ENCODE measurements at regions not wholly inside any gene's neighbourhood (a gene's known extent, or its start where the extent isn't known, plus 50 kb on each side); places are given as distances from the start of the nearest gene placed in this dataset.

DNA sequence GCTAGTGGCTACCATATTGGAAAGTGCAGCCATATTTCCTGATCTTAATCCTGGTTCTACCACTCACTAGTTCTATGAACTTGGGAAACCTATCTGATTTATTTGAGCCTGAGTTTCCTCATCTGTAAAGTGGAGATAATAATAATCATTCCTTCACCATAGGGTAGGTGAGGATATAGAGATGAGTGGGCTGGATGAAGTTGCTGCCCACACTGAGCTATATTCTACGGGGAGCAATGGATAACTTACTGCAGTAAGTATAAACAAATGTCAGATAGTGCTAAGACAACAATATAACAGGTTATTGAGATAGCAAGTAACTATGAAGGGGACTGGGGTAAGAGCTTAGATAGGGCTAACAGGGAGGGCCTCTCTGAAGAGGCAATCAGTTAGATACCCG, 251.5 kb upstream of the ADAMTS9 start:
- no peak overlapping the region for H3K9ac ChIP-seq (ENCODE audit: low read length)
- H3K4me1 ChIP-seq (ENCODE audit: control insufficient read depth, insufficient read depth, low read length) = peaks cover 2% of the 10 kb centered on the region
- no peak overlapping the region for H3K4me3 ChIP-seq (ENCODE audit: low read length)
- H3K36me3 ChIP-seq (ENCODE audit: control insufficient read depth, insufficient read depth, low read length) = no peaks in the 10 kb centered on the region
- H3K27me3 ChIP-seq (ENCODE audit: control insufficient read depth, insufficient read depth, low read length) = no peaks in the 10 kb centered on the region
- H3K27ac ChIP-seq (ENCODE audit: low read depth, low read length) = no peak overlapping the region

DNA sequence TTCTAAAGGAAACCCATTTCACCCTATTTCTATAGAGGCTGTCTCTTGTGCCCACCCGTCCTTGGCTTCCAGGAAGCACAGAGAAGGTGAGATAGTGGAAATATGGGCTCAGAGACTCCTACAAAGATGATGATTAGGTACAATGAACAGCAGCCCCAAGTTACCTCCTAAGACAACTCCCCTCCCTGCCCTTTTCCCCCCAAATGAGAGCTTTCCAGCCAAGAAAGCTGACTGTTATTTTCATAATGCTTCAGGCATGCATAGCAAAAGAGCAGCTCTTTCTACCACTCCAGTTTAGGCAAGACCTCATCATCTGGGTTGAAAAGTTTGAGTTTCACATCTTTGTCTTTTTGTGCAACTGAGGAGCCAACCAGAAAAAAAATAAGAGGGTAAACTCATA, 248.8 kb upstream of the ADAMTS9 start:
- H3K4me3 ChIP-seq (ENCODE audit: low read length) = no peak overlapping the region
- H3K27me3 ChIP-seq (ENCODE audit: control insufficient read depth, insufficient read depth, low read length) = no peaks in the 10 kb centered on the region
- no peaks in the 10 kb centered on the region for H3K36me3 ChIP-seq (ENCODE audit: control insufficient read depth, insufficient read depth, low read length)
- H3K4me1 ChIP-seq (ENCODE audit: control insufficient read depth, insufficient read depth, low read length) = peaks cover 2% of the 10 kb centered on the region
- H3K27ac ChIP-seq (ENCODE audit: low read depth, low read length) = no peak overlapping the region
- H3K9ac ChIP-seq (ENCODE audit: low read length) = no peak overlapping the region

DNA sequence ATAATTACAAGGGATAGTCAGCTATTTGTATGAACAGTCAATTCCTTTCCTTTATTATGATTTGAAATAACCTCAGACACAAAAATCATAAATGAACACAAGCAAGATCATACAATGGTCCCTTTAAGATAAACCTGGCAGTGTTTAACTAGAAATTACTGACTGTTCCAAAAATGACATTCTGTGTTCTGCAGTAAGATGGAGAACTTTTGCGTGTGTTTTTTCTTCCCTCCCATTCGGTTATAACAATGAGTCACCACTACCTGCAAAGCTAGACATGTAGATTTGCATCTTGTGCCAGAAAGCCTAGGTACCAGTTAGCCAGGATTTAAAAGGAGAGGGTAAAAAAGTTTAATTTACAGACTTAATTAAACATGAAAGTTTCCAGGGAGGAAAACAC, 248.2 kb upstream of the ADAMTS9 start:
- Histone ChIP-seq H3K4me3 (ENCODE audit: low read length) (no peak overlapping the region), H3K27me3 (ENCODE audit: control insufficient read depth, insufficient read depth, low read length) (no peaks in the 10 kb centered on the region), H3K27ac (ENCODE audit: low read depth, low read length) (no peak overlapping the region), H3K9ac (ENCODE audit: low read length) (no peak overlapping the region), H3K36me3 (ENCODE audit: control insufficient read depth, insufficient read depth, low read length) (no peaks in the 10 kb centered on the region), H3K4me1 (ENCODE audit: control insufficient read depth, insufficient read depth, low read length) (peaks cover 2% of the 10 kb centered on the region)

DNA sequence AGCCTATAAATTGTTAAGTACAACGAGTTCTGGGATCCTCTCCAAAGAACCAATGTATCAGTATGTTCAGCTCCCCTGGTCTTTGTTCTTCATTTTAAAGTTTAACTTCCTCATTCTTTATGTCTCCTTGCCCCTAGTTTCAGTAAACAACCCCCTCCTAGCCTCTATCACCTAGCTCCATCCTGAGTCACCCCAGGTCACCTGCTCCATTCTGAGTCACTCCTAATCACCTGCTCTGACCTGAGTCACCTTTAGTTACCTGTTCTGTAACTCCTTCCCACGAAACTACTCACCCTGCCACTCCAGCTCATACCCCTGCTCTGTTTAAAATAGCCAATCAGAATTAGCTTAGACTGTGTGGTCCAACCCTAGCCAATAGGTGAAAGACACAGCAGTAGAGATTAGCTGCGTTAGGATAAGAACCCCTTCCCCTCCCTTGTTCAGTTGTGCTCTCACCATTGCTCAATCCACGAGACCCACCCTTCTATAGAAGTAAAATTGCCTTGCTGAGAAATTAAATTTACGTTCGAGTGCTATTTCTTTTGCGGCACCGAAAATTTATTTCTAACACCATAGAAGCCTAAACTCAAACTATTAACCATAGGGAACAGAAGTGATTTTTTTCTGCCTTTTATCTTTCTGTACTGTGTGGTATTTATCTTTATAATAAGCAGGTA, 245.0 kb upstream of the ADAMTS9 start:
- Histone ChIP-seq H3K9ac (ENCODE audit: low read length) (no peak overlapping the region), H3K27ac (ENCODE audit: low read depth, low read length) (no peak overlapping the region), H3K36me3 (ENCODE audit: control insufficient read depth, insufficient read depth, low read length) (no peaks in the 10 kb centered on the region), H3K4me3 (ENCODE audit: low read length) (no peak overlapping the region), H3K27me3 (ENCODE audit: control insufficient read depth, insufficient read depth, low read length) (no peaks in the 10 kb centered on the region), H3K4me1 (ENCODE audit: control insufficient read depth, insufficient read depth, low read length) (peaks cover 2% of the 10 kb centered on the region)

DNA sequence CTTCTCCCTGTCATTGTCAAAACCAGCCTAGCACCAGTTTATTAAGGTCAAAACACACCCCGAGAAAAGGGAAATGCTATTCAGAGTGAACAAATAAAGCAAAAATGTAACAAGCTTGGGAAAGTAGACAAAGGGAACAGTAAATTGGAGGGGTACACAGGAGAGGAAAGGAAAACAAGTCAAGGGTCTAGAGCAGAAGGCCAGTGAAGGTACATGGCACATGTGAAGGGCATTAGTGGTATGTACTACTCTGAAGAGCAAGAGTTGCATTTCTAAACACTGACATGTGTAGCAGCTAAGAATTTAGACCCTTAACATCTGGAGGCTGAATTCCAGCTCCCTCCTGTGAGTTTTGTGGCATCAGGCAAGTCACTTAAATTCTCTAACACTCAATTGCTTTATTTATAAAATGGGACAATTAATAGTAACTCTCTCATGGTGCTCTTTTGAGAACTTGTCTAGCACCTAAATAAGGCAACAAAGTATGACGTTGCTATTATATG, 244.3 kb upstream of the ADAMTS9 start:
- Histone ChIP-seq H3K4me1 (ENCODE audit: control insufficient read depth, insufficient read depth, low read length) (peaks cover 2% of the 10 kb centered on the region), H3K9ac (ENCODE audit: low read length) (no peak overlapping the region), H3K36me3 (ENCODE audit: control insufficient read depth, insufficient read depth, low read length) (no peaks in the 10 kb centered on the region), H3K27ac (ENCODE audit: low read depth, low read length) (no peak overlapping the region), H3K27me3 (ENCODE audit: control insufficient read depth, insufficient read depth, low read length) (no peaks in the 10 kb centered on the region), H3K4me3 (ENCODE audit: low read length) (no peak overlapping the region)

DNA sequence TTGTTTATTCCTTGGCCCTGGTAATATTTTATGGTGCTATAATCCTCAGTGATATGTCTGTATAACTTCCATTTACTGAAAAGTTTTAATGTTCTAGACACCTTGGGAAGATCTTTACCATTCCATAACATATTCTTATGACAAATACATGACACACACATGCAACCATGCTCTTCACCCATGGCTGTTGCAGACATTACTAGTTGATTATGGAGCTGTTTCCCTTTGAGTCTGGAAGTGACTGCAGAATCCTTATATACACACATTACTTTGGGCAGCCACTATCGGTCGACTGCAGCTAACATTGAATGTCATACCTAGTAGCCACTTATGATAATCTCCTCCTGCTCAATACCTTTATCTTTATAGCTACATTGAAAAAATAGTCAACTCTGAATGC, 243.1 kb upstream of the ADAMTS9 start:
- H3K9ac ChIP-seq (ENCODE audit: low read length) = no peak overlapping the region
- peaks cover 2% of the 10 kb centered on the region for H3K4me1 ChIP-seq (ENCODE audit: control insufficient read depth, insufficient read depth, low read length)
- no peaks in the 10 kb centered on the region for H3K36me3 ChIP-seq (ENCODE audit: control insufficient read depth, insufficient read depth, low read length)
- no peaks in the 10 kb centered on the region for H3K27me3 ChIP-seq (ENCODE audit: control insufficient read depth, insufficient read depth, low read length)
- H3K27ac ChIP-seq (ENCODE audit: low read depth, low read length) = no peak overlapping the region
- H3K4me3 ChIP-seq (ENCODE audit: low read length) = no peak overlapping the region

DNA sequence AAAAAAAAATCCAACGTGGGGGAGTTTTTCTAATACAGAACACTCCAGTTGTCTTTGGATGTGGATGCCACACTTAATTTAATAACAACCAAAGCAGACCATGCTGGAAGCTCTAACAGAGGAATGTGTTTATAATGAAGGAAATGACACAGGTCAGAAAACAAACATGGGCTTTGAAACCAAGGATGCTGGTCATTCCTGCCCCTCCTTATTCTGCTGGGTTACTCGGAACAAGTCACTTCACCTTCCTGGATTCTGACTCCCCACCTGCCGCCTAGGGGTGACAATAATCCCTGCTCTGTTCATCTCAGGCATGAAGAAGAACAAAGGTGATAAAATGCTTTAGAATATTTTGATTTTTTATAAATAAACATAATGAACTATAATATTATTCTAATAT, 240.9 kb upstream of the ADAMTS9 start:
- Histone ChIP-seq H3K36me3 (ENCODE audit: control insufficient read depth, insufficient read depth, low read length) (no peaks in the 10 kb centered on the region), H3K4me3 (ENCODE audit: low read length) (no peak overlapping the region), H3K9ac (ENCODE audit: low read length) (no peak overlapping the region), H3K27ac (ENCODE audit: low read depth, low read length) (no peak overlapping the region), H3K4me1 (ENCODE audit: control insufficient read depth, insufficient read depth, low read length) (no peaks in the 10 kb centered on the region), H3K27me3 (ENCODE audit: control insufficient read depth, insufficient read depth, low read length) (no peaks in the 10 kb centered on the region)

DNA sequence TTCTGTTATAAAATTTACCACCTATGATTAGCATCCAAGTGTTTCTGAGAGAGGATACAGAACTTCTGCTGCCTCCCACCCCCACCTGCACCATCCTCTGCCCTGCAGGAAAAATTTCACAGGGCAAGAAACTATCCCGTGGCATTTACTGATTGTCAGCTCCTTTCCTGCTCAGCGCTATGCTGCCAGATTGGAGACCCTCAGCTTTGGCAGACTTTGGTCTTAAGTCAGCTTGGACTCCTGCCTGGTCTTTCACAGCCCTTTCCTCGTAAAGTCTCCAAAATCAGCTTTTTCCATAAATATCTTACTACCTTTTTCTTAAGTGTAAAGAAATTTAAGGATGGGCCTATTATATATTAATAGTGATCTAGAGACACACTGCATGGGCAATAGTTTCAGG, 239.9 kb upstream of the ADAMTS9 start:
- no peak overlapping the region for H3K9ac ChIP-seq (ENCODE audit: low read length)
- H3K27me3 ChIP-seq (ENCODE audit: control insufficient read depth, insufficient read depth, low read length) = no peaks in the 10 kb centered on the region
- H3K36me3 ChIP-seq (ENCODE audit: control insufficient read depth, insufficient read depth, low read length) = no peaks in the 10 kb centered on the region
- H3K4me1 ChIP-seq (ENCODE audit: control insufficient read depth, insufficient read depth, low read length) = no peaks in the 10 kb centered on the region
- no peak overlapping the region for H3K4me3 ChIP-seq (ENCODE audit: low read length)
- no peak overlapping the region for H3K27ac ChIP-seq (ENCODE audit: low read depth, low read length)

DNA sequence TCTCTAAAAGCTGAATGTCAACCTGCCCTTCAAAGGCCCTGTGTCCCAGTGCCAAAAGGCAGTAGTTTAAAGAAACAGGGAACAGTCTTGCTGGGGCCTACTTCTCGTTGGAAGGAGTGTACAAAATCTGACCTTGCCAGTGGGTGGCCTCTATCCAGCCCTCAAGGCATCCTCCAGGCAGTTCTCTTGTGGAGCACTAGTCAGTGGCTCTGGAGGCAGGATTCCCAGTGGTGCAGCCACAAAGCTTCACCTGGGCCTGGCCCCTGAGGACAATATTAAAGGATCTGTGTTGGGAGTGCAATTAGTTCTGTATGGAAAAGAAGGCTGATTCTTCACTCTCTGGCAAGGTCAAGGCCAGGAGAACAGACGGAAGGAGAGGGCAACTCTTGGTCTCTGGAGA, 237.8 kb upstream of the ADAMTS9 start:
- Histone ChIP-seq H3K27ac (ENCODE audit: low read depth, low read length) (no peak overlapping the region), H3K4me1 (ENCODE audit: control insufficient read depth, insufficient read depth, low read length) (no peaks in the 10 kb centered on the region), H3K36me3 (ENCODE audit: control insufficient read depth, insufficient read depth, low read length) (no peaks in the 10 kb centered on the region), H3K27me3 (ENCODE audit: control insufficient read depth, insufficient read depth, low read length) (no peaks in the 10 kb centered on the region), H3K9ac (ENCODE audit: low read length) (no peak overlapping the region), H3K4me3 (ENCODE audit: low read length) (no peak overlapping the region)

DNA sequence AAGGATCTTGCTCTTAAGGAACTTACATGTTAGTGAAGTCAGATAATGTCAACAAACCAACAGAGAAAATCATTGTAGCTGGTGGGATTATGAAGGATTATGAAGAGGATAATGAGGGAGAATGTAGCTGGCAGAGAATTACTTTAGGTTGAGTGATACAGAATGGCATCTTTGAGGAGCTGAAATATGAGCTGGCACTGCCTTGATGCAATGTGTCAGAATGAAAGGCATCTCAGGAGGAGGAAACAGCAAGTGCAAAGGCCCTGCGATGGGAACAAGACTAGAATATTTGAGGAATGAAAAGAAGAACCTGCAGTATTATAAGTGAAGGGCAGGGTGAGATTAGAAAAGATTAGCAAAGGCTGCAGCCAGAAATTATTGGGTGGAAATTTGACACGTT, 237.2 kb upstream of the ADAMTS9 start:
- H3K4me1 ChIP-seq (ENCODE audit: control insufficient read depth, insufficient read depth, low read length) = no peaks in the 10 kb centered on the region
- H3K9ac ChIP-seq (ENCODE audit: low read length) = no peak overlapping the region
- no peaks in the 10 kb centered on the region for H3K36me3 ChIP-seq (ENCODE audit: control insufficient read depth, insufficient read depth, low read length)
- H3K4me3 ChIP-seq (ENCODE audit: low read length) = no peak overlapping the region
- H3K27ac ChIP-seq (ENCODE audit: low read depth, low read length) = no peak overlapping the region
- H3K27me3 ChIP-seq (ENCODE audit: control insufficient read depth, insufficient read depth, low read length) = no peaks in the 10 kb centered on the region

DNA sequence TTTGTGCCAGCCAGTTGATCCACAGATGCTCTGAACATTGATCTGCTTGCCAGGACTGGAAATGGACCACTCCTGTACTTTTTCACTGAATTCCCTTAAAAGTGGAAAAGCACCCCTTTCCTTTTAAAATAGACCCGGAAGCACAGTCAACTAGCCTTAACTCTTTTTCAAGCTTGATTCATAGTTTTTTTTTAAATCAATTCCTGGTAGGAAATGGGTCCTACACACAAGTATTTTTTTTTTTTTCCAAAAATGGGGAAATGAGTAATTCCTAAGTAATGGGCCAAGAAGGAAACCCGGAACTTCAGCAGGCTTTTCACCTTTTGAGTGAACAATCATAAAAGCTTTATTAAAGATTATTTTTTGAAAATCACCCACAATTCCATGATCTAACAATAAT, 234.4 kb upstream of the ADAMTS9 start:
- no peaks in the 10 kb centered on the region for H3K4me1 ChIP-seq (ENCODE audit: control insufficient read depth, insufficient read depth, low read length)
- no peaks in the 10 kb centered on the region for H3K36me3 ChIP-seq (ENCODE audit: control insufficient read depth, insufficient read depth, low read length)
- no peaks in the 10 kb centered on the region for H3K27me3 ChIP-seq (ENCODE audit: control insufficient read depth, insufficient read depth, low read length)
- H3K4me3 ChIP-seq (ENCODE audit: low read length) = no peak overlapping the region
- no peak overlapping the region for H3K27ac ChIP-seq (ENCODE audit: low read depth, low read length)
- H3K9ac ChIP-seq (ENCODE audit: low read length) = no peak overlapping the region

DNA sequence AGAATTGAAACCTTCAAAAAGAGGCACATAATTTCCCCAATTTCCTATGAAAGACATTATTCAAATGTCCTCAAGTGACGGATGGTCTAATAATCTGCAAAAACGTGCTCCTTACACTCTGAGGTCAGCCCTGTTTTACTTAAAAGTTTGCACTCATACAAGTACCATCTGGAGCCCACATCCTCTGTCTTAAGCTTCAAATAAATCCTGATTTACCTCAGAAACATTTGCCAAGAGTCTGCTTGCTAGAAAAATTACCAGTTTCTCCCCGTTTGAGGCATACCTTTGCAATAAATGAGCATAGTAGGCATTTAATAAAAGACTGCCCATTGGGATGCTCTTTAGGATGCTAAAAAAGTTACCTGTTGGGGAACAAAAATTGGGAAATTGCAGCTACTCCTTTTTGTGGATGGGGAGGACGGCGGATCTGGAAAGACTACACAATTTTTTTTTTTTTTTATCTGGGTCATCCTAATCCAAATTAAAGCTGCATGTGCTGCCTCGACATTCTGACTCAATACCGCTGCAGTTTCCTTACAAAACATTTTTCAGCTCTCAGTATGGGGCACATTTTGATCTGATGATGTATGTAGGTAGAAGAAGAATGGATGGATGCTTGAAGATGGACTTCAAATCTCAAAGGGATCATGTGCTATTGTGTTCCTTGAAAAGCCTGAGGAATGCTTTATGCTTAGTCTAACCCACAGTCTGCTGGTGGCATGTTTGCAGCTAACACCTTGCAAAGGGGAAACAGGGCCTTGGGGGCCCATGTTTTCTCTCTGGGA, 233.7 kb upstream of the ADAMTS9 start:
- Histone ChIP-seq H3K27ac (ENCODE audit: low read depth, low read length) (no peak overlapping the region), H3K4me1 (ENCODE audit: control insufficient read depth, insufficient read depth, low read length) (no peaks in the 10 kb centered on the region), H3K27me3 (ENCODE audit: control insufficient read depth, insufficient read depth, low read length) (no peaks in the 10 kb centered on the region), H3K9ac (ENCODE audit: low read length) (no peak overlapping the region), H3K36me3 (ENCODE audit: control insufficient read depth, insufficient read depth, low read length) (no peaks in the 10 kb centered on the region), H3K4me3 (ENCODE audit: low read length) (no peak overlapping the region)

DNA sequence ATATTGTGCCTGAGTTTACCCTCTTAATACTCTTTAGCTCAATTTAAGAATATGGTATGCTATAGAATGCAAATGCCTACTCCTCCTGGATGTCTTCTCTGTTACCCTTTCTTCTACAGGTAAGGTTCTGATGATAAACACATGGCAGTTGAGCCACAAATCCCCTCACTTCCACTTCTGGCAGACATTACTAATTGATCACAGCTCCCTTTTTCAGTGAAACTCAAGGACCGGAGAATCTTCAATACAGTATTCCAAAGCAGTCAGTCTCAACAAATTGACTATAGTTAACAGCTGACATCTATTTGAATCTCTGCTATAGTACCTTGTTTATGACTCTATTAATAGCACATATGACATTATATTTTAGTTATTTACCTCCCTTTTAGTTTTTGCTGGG, 232.1 kb upstream of the ADAMTS9 start:
- Histone ChIP-seq H3K27me3 (ENCODE audit: control insufficient read depth, insufficient read depth, low read length) (no peaks in the 10 kb centered on the region), H3K36me3 (ENCODE audit: control insufficient read depth, insufficient read depth, low read length) (no peaks in the 10 kb centered on the region), H3K4me1 (ENCODE audit: control insufficient read depth, insufficient read depth, low read length) (no peaks in the 10 kb centered on the region), H3K4me3 (ENCODE audit: low read length) (no peak overlapping the region), H3K27ac (ENCODE audit: low read depth, low read length) (no peak overlapping the region), H3K9ac (ENCODE audit: low read length) (no peak overlapping the region)
